ENCODE measurements at regions not wholly inside any gene's neighbourhood (a gene's known extent, or its start where the extent isn't known, plus 50 kb on each side); places are given as distances from the start of the nearest gene placed in this dataset.
"Not testable (repeated sequence)": the region's sequence is repeated elsewhere in the genome, so short reads cannot be mapped to it uniquely, and the experiment has no call there.

GRCh38 chr6:95865857-95866256 lies 149.9 kb upstream of the FUT9 start:
- Mint-ChIP-seq H3K9me3 (peaks cover 0 to 4% of the 10 kb centered on the region in 2 donors), H3K36me3 (no peaks in the 10 kb centered on the region), H3K4me1 (no peaks in the 10 kb centered on the region), H3K27ac (no peak overlapping the region), H3K27me3 (no peaks in the 10 kb centered on the region), H3K4me3 (no peak overlapping the region)
- no peak for DNase-seq
- no peak for ATAC-seq (replicated peaks)

GRCh38 chr6:95866732-95867131 lies 149.0 kb upstream of the FUT9 start:
- Mint-ChIP-seq H3K27me3 (no peaks in the 10 kb centered on the region), H3K4me3 (no peak overlapping the region), H3K9me3 (peaks cover 0 to 4% of the 10 kb centered on the region in 2 donors), H3K27ac (no peak overlapping the region), H3K4me1 (no peaks in the 10 kb centered on the region), H3K36me3 (no peaks in the 10 kb centered on the region)
- DNase-seq: no peak
- ATAC-seq (replicated peaks): no peak

GRCh38 chr6:95867205-95867604 lies 148.6 kb upstream of the FUT9 start:
- ATAC-seq (replicated peaks): no peak
- H3K36me3 Mint-ChIP-seq: no peaks in the 10 kb centered on the region
- no peak overlapping the region for H3K4me3 Mint-ChIP-seq
- no peak overlapping the region for H3K27ac Mint-ChIP-seq
- H3K9me3 Mint-ChIP-seq: peaks cover 0 to 4% of the 10 kb centered on the region in 2 donors
- no peaks in the 10 kb centered on the region for H3K27me3 Mint-ChIP-seq
- no peak for DNase-seq
- H3K4me1 Mint-ChIP-seq: no peaks in the 10 kb centered on the region

- no peak for ATAC-seq (replicated peaks)
- no peaks in the 10 kb centered on the region for H3K36me3 Mint-ChIP-seq
- H3K9me3 Mint-ChIP-seq: no peaks in the 10 kb centered on the region
- H3K4me3 Mint-ChIP-seq: no peak overlapping the region
- no peaks in the 10 kb centered on the region for H3K27me3 Mint-ChIP-seq
- no peak overlapping the region for H3K27ac Mint-ChIP-seq
- no peak for DNase-seq
- no peaks in the 10 kb centered on the region for H3K4me1 Mint-ChIP-seq
These were observed 138.3 kb upstream of the FUT9 start for GRCh38 chr6:95877480-95877879.

- H3K4me1 Mint-ChIP-seq: no peaks in the 10 kb centered on the region
- no peaks in the 10 kb centered on the region for H3K27me3 Mint-ChIP-seq
- H3K9me3 Mint-ChIP-seq: no peaks in the 10 kb centered on the region
- H3K4me3 Mint-ChIP-seq: no peak overlapping the region
- H3K36me3 Mint-ChIP-seq: no peaks in the 10 kb centered on the region
- H3K27ac Mint-ChIP-seq: no peak overlapping the region
- no peak for ATAC-seq (replicated peaks)
- no peak for DNase-seq
These were observed 135.9 kb upstream of the FUT9 start for GRCh38 chr6:95879856-95880255.

GRCh38 chr6:95882371-95882770 lies 133.4 kb upstream of the FUT9 start:
- Mint-ChIP-seq H3K27ac (no peak overlapping the region), H3K4me3 (no peak overlapping the region), H3K9me3 (no peaks in the 10 kb centered on the region), H3K27me3 (no peaks in the 10 kb centered on the region), H3K4me1 (no peaks in the 10 kb centered on the region), H3K36me3 (no peaks in the 10 kb centered on the region)
- no peak for ATAC-seq (replicated peaks)
- no peak for DNase-seq

- not testable (repeated sequence) for DNase-seq; H3K27me3 Mint-ChIP-seq; H3K36me3 Mint-ChIP-seq; H3K4me1 Mint-ChIP-seq; H3K9me3 Mint-ChIP-seq; H3K4me3 Mint-ChIP-seq; H3K27ac Mint-ChIP-seq; ATAC-seq (replicated peaks)
These were observed 127.1 kb upstream of the FUT9 start for GRCh38 chr6:95888711-95889110.

GRCh38 chr6:95905132-95905531 lies 110.6 kb upstream of the FUT9 start:
- DNase-seq (no peak), ATAC-seq (replicated peaks) (no peak)
- H3K4me3 Mint-ChIP-seq: no peak overlapping the region
- peaks cover 0 to 2% of the 10 kb centered on the region in 2 donors for H3K9me3 Mint-ChIP-seq
- no peaks in the 10 kb centered on the region for H3K36me3 Mint-ChIP-seq
- no peaks in the 10 kb centered on the region for H3K27me3 Mint-ChIP-seq
- no peaks in the 10 kb centered on the region for H3K4me1 Mint-ChIP-seq
- no peak overlapping the region for H3K27ac Mint-ChIP-seq

- Mint-ChIP-seq H3K9me3 (no peaks in the 10 kb centered on the region), H3K4me1 (no peaks in the 10 kb centered on the region), H3K36me3 (no peaks in the 10 kb centered on the region), H3K4me3 (no peak overlapping the region), H3K27me3 (no peaks in the 10 kb centered on the region), H3K27ac (no peak overlapping the region)
- DNase-seq: no peak
- ATAC-seq (replicated peaks): no peak
These were observed 98.7 kb upstream of the FUT9 start for GRCh38 chr6:95917034-95917433.

GRCh38 chr6:95923518-95923917 lies 92.3 kb upstream of the FUT9 start:
- Mint-ChIP-seq H3K27ac (no peak overlapping the region), H3K9me3 (no peaks in the 10 kb centered on the region), H3K4me3 (no peak overlapping the region), H3K27me3 (no peaks in the 10 kb centered on the region), H3K36me3 (no peaks in the 10 kb centered on the region), H3K4me1 (no peaks in the 10 kb centered on the region)
- DNase-seq: no peak
- ATAC-seq (replicated peaks): peak in 1 of 2 donors; percentile 42

GRCh38 chr6:95935736-95936135 lies 80.0 kb upstream of the FUT9 start:
- Mint-ChIP-seq H3K36me3 (no peaks in the 10 kb centered on the region), H3K27ac (no peak overlapping the region), H3K4me3 (no peak overlapping the region), H3K9me3 (no peaks in the 10 kb centered on the region), H3K27me3 (no peaks in the 10 kb centered on the region), H3K4me1 (no peaks in the 10 kb centered on the region)
- no peak for DNase-seq
- ATAC-seq (replicated peaks): no peak

- Mint-ChIP-seq H3K4me1 (no peaks in the 10 kb centered on the region), H3K9me3 (peaks cover 3 to 4% of the 10 kb centered on the region in 2 donors), H3K27ac (no peak overlapping the region)
These were observed 68.9 kb upstream of the FUT9 start for GRCh38 chr6:95946906-95947305.

GRCh38 chr6:95948324-95948723 lies 67.5 kb upstream of the FUT9 start:
- H3K27me3 Mint-ChIP-seq: no peaks in the 10 kb centered on the region
- H3K27ac Mint-ChIP-seq: no peak overlapping the region
- no peaks in the 10 kb centered on the region for H3K36me3 Mint-ChIP-seq
- ATAC-seq (replicated peaks) (no peak), DNase-seq (no peak)
- H3K4me3 Mint-ChIP-seq: no peak overlapping the region
- peaks cover 3 to 4% of the 10 kb centered on the region in 2 donors for H3K9me3 Mint-ChIP-seq
- H3K4me1 Mint-ChIP-seq: no peaks in the 10 kb centered on the region

More at GRCh38 chr6:95946906-95947305, 68.9 kb upstream of the FUT9 start:
- H3K27me3 Mint-ChIP-seq: no peaks in the 10 kb centered on the region
- no peaks in the 10 kb centered on the region for H3K36me3 Mint-ChIP-seq
- ATAC-seq (replicated peaks): no peak
- no peak for DNase-seq
- no peak overlapping the region for H3K4me3 Mint-ChIP-seq

GRCh38 chr6:95949985-95950384 lies 65.8 kb upstream of the FUT9 start:
- ATAC-seq (replicated peaks): no peak
- peaks cover 3 to 4% of the 10 kb centered on the region in 2 donors for H3K9me3 Mint-ChIP-seq
- no peaks in the 10 kb centered on the region for H3K27me3 Mint-ChIP-seq
- DNase-seq: no peak
- H3K4me1 Mint-ChIP-seq: no peaks in the 10 kb centered on the region
- H3K36me3 Mint-ChIP-seq: no peaks in the 10 kb centered on the region
- no peak overlapping the region for H3K4me3 Mint-ChIP-seq
- no peak overlapping the region for H3K27ac Mint-ChIP-seq

GRCh38 chr6:95958686-95959085 lies 57.1 kb upstream of the FUT9 start:
- H3K9me3 Mint-ChIP-seq: no peaks in the 10 kb centered on the region
- H3K36me3 Mint-ChIP-seq: no peaks in the 10 kb centered on the region
- ATAC-seq (replicated peaks) (no peak), DNase-seq (no peak)
- no peaks in the 10 kb centered on the region for H3K27me3 Mint-ChIP-seq
- H3K27ac Mint-ChIP-seq: no peak overlapping the region
- no peak overlapping the region for H3K4me3 Mint-ChIP-seq
- no peaks in the 10 kb centered on the region for H3K4me1 Mint-ChIP-seq

- DNase-seq (no peak), ATAC-seq (replicated peaks) (no peak)
- peaks cover 0 to 2% of the 10 kb centered on the region in 2 donors for H3K9me3 Mint-ChIP-seq
- H3K36me3 Mint-ChIP-seq: no peaks in the 10 kb centered on the region
- H3K4me1 Mint-ChIP-seq: no peaks in the 10 kb centered on the region
- H3K27me3 Mint-ChIP-seq: no peaks in the 10 kb centered on the region
- H3K27ac Mint-ChIP-seq: no peak overlapping the region
- H3K4me3 Mint-ChIP-seq: no peak overlapping the region
These were observed 56.5 kb upstream of the FUT9 start for GRCh38 chr6:95959261-95959660.

Measured in stimulated activated naive B cell treated with anti-CD40 and anti-IgM and Interleukin-4, amounts not matched to agents 10 μg/mL and 1 μg/mL and 100 μg/mL, for 72 hours (primary cell).